H1 (cell line): ENCODE measurements at regions not wholly inside any gene's neighbourhood (a gene's known extent, or its start where the extent isn't known, plus 50 kb on each side); places are given as distances from the start of the nearest gene placed in this dataset.
"Not testable (repeated sequence)": the region's sequence is repeated elsewhere in the genome, so short reads cannot be mapped to it uniquely, and the experiment has no call there.

Source experiments
- CTCF ChIA-PET: fragments of 300-600 bp; sonication (Branson Sonifier 250); formaldehyde crosslinking; loops from one replicate; lab custom pipeline; 2021; ENCODE audit not compliant: partially characterized antibody; lab: Charles Lee
- POLR2A ChIA-PET: fragments of 300-600 bp; sonication (Branson Sonifier 250); formaldehyde crosslinking; loops from one replicate; lab custom pipeline; 2021; ENCODE audit warnings: inconsistent platforms; ENCODE audit not compliant: partially characterized antibody; lab: Charles Lee
- DNase-seq, 2 experiments: peaks; one replicate each; pipeline versions ENCODE4 v3.0.0 to v3.0.0-alpha.2; 2010 to 2022; ENCODE audit warnings: low spot score in 2 of 2, low read depth in 1 of 2, mixed read lengths in 1 of 2
- FAIRE-seq: peaks from 2 replicates; lab custom pipeline; 2011; peaks lifted over from hg19 to GRCh38; lab: Jason Lieb, UNC
- H2AFZ ChIP-seq: 2 replicates; pipeline ENCODE4 v1.8.1; 2012; ENCODE audit warnings: low read length, inconsistent platforms
- H2AK5ac ChIP-seq: 2 replicates; pipeline ENCODE4 v1.6.1; 2013; ENCODE audit warnings: low read depth, low read length
- H2BK120ac ChIP-seq: replicated peaks from 2 replicates; pipeline ENCODE3; 2013; ENCODE audit warnings: low read depth, low read length, inconsistent platforms
- H2BK12ac ChIP-seq: 2 replicates; pipeline ENCODE4 v1.6.1; 2013; ENCODE audit warnings: low read depth, low read length
- H2BK15ac ChIP-seq: 2 replicates; pipeline ENCODE4 v1.6.1; 2013; ENCODE audit warnings: low read length
- H2BK20ac ChIP-seq: 2 replicates; pipeline ENCODE4 v1.6.1; 2013; ENCODE audit warnings: low read length
- H2BK5ac ChIP-seq: 2 replicates; pipeline ENCODE4 v1.6.1; 2013; ENCODE audit warnings: low read depth, low read length
- H3K14ac ChIP-seq: 2 replicates; pipeline ENCODE4 v1.6.1; 2013; ENCODE audit warnings: inconsistent platforms; ENCODE audit not compliant: insufficient read length
- H3K18ac ChIP-seq: 2 replicates; pipeline ENCODE4 v1.6.1; 2013; ENCODE audit warnings: low read length; ENCODE audit errors: extremely low read depth
- H3K23ac ChIP-seq: 2 replicates; pipeline ENCODE4 v1.6.1; 2013; ENCODE audit warnings: inconsistent platforms; ENCODE audit not compliant: insufficient read length
- H3K23me2 ChIP-seq: 2 replicates; pipeline ENCODE4 v1.6.1; 2013; ENCODE audit warnings: low read depth, low read length
- H3K27ac ChIP-seq: 2 replicates; pipeline ENCODE4 v1.6.1; 2011; ENCODE audit warnings: low read depth, low read length, inconsistent platforms
- H3K27me3 ChIP-seq, 4 experiments: replicated peaks in 1 of 4; 1 replicate in 1 of 4; 2 replicates in 3 of 4; pipeline versions ENCODE4 v1.6.1 to v1.8.1; 2011 to 2013; ENCODE audit warnings: low read length in 3 of 4, mild to moderate bottlenecking in 3 of 4, inconsistent platforms in 2 of 4, mixed read lengths in 2 of 4, moderate library complexity in 1 of 4; ENCODE audit not compliant: control insufficient read depth in 3 of 4, insufficient read depth in 3 of 4; ENCODE audit errors: extremely low read depth in 1 of 4
- H3K36me3 ChIP-seq, 4 experiments: 2 replicates each; pipeline versions ENCODE4 v1.6.1 to v1.8.1; 2011 to 2013; ENCODE audit warnings: mild to moderate bottlenecking in 4 of 4, low read length in 3 of 4, moderate library complexity in 2 of 4, control low read depth in 1 of 4, inconsistent platforms in 1 of 4; ENCODE audit not compliant: insufficient read depth in 4 of 4, control insufficient read depth in 2 of 4
- H3K4ac ChIP-seq: replicated peaks from 2 replicates; pipeline ENCODE3; 2013; ENCODE audit warnings: low read length, low read depth, mixed read lengths, inconsistent platforms; ENCODE audit not compliant: insufficient read length
- H3K4me1 ChIP-seq, 4 experiments: replicated peaks in 1 of 4; 1 replicate in 1 of 4; 2 replicates in 3 of 4; pipeline versions ENCODE4 v1.6.1 to v1.8.1; 2011 to 2013; ENCODE audit warnings: low read length in 3 of 4, inconsistent platforms in 2 of 4, mixed read lengths in 1 of 4; ENCODE audit not compliant: insufficient read depth in 4 of 4, control insufficient read depth in 3 of 4
- H3K4me2 ChIP-seq, 2 experiments: 2 replicates each; pipeline versions ENCODE4 v1.6.1 to v1.8.1; 2011 to 2013; ENCODE audit warnings: low read depth in 2 of 2, low read length in 2 of 2, control low read depth in 1 of 2, inconsistent platforms in 1 of 2, mild to moderate bottlenecking in 1 of 2; ENCODE audit not compliant: insufficient read depth in 1 of 2
- H3K4me3 ChIP-seq, 4 experiments: fragments of 200-600, 300-600 bp in 1 of 4; sonication (generic), shearing (Covaris generic), sonication (Bioruptor Twin) in 1 of 4; 2 replicates each; pipeline versions ENCODE4 v1.5.1 to v1.8.1; 2011 to 2016; ENCODE audit warnings: low read length in 4 of 4, low read depth in 3 of 4, control low read depth in 2 of 4, inconsistent platforms in 2 of 4, mild to moderate bottlenecking in 2 of 4, mixed read lengths in 1 of 4, moderate library complexity in 1 of 4; ENCODE audit not compliant: insufficient read depth in 2 of 4; ENCODE audit errors: extremely low read depth in 1 of 4
- H3K56ac ChIP-seq: replicated peaks from 2 replicates; pipeline ENCODE3; 2013; ENCODE audit warnings: low read depth, mild to moderate bottlenecking, mixed read lengths, low read length, inconsistent platforms; ENCODE audit not compliant: insufficient read length
- H3K79me1 ChIP-seq: 2 replicates; pipeline ENCODE4 v1.6.1; 2013; ENCODE audit warnings: low read depth, low read length, control low read depth
- H3K79me2 ChIP-seq, 2 experiments: 2 replicates each; pipeline versions ENCODE4 v1.6.1 to v1.8.1; 2012 to 2013; ENCODE audit warnings: low read length in 2 of 2, mild to moderate bottlenecking in 2 of 2, inconsistent platforms in 1 of 2; ENCODE audit not compliant: insufficient read depth in 2 of 2, control insufficient read depth in 1 of 2
- H3K9ac ChIP-seq, 4 experiments: replicated peaks in 1 of 4; 1 replicate in 1 of 4; 2 replicates in 3 of 4; pipeline versions ENCODE4 v1.6.1 to v1.8.1; 2011 to 2013; ENCODE audit warnings: low read depth in 3 of 4, low read length in 3 of 4, control low read depth in 2 of 4, mild to moderate bottlenecking in 2 of 4, moderate library complexity in 2 of 4, inconsistent platforms in 1 of 4; ENCODE audit errors: extremely low read depth in 1 of 4
- H3K9me3 ChIP-seq, 2 experiments: 2 replicates each; pipeline versions ENCODE4 v1.6.1 to v1.8.1; 2012 to 2013; ENCODE audit warnings: mild to moderate bottlenecking in 2 of 2, moderate library complexity in 2 of 2, control low read depth in 1 of 2, inconsistent platforms in 1 of 2, low read depth in 1 of 2, low read length in 1 of 2, mixed read lengths in 1 of 2; ENCODE audit not compliant: insufficient read depth in 2 of 2
- H4K20me1 ChIP-seq, 2 experiments: replicated peaks in 1 of 2; 2 replicates each; pipeline versions ENCODE3 to v1.8.1; 2011 to 2013; ENCODE audit warnings: inconsistent platforms in 2 of 2, low read length in 2 of 2, mild to moderate bottlenecking in 1 of 2; ENCODE audit not compliant: insufficient read depth in 2 of 2, control insufficient read depth in 1 of 2
- H4K5ac ChIP-seq: 2 replicates; pipeline ENCODE4 v1.6.1; 2013; ENCODE audit warnings: low read length, low read depth, mixed read lengths, inconsistent platforms; ENCODE audit not compliant: insufficient read length
- H4K8ac ChIP-seq: 2 replicates; pipeline ENCODE4 v1.8.0; 2013; ENCODE audit warnings: mild to moderate bottlenecking, moderate library complexity, low read length, inconsistent platforms; ENCODE audit not compliant: insufficient read depth; ENCODE audit errors: extremely low read depth
- H4K91ac ChIP-seq: replicated peaks from 2 replicates; pipeline ENCODE3; 2013; ENCODE audit warnings: low read length, mixed read lengths, inconsistent platforms; ENCODE audit not compliant: insufficient read length
- WGBS, 2 experiments: shearing (Covaris generic) in 1 of 2; methylation state at CpG; one replicate each; pipeline versions ENCODE4 v1.1.6 to v1.1.7; 2013 to 2015; ENCODE audit warnings: low lambda C conversion rate in 2 of 2, mixed read lengths in 2 of 2, inconsistent platforms in 1 of 2, low coverage in 1 of 2, missing lambda C conversion rate in 1 of 2; ENCODE audit not compliant: insufficient replicate concordance in 2 of 2, insufficient coverage in 1 of 2, insufficient read length in 1 of 2; ENCODE audit errors: extremely low coverage in 1 of 2, missing lambda C conversion rate in 1 of 2; 5-methylcytosine and 5-hydroxymethylcytosine counted together

GRCh38 chr2:226456144-226456543 lies 343.5 kb downstream of the IRS1 start:
- WGBS, 2 experiments = 86% methylated on average over 1 of the region's 1 CpG; no CpG with 5 or more reads in 1 of the 2 experiments

More at GRCh38 chr2:226456144-226456543, 343.5 kb downstream of the IRS1 start:
- H2BK15ac ChIP-seq, H3K36me3 ChIP-seq, H3K18ac ChIP-seq, H4K20me1 ChIP-seq, POLR2A ChIA-PET, H3K4me1 ChIP-seq, H2BK12ac ChIP-seq, H3K79me1 ChIP-seq, H2BK120ac ChIP-seq, H3K4ac ChIP-seq, H2AK5ac ChIP-seq, CTCF ChIA-PET, H3K9ac ChIP-seq, H3K27me3 ChIP-seq, H3K27ac ChIP-seq, H3K23me2 ChIP-seq, H4K91ac ChIP-seq, H3K9me3 ChIP-seq, H4K8ac ChIP-seq, H2BK5ac ChIP-seq, H3K14ac ChIP-seq, FAIRE-seq, H2BK20ac ChIP-seq, H3K4me3 ChIP-seq, DNase-seq, H3K56ac ChIP-seq, H3K79me2 ChIP-seq, H3K23ac ChIP-seq, H2AFZ ChIP-seq, H3K4me2 ChIP-seq, H4K5ac ChIP-seq: not testable (repeated sequence)
